Mucosa of stomach (tissue), 1 donor: ENCODE measurements at regions not wholly inside any gene's neighbourhood (a gene's known extent, or its start where the extent isn't known, plus 50 kb on each side); places are given as distances from the start of the nearest gene placed in this dataset.

Source experiments
- H3K27me3 ChIP-seq: one replicate; pipeline ENCODE4 v1.7.0; 2013; ENCODE audit warnings: mild to moderate bottlenecking, low read length; ENCODE audit not compliant: control insufficient read depth, insufficient read depth
- H3K36me3 ChIP-seq: one replicate; pipeline ENCODE4 v1.7.0; 2013; ENCODE audit warnings: low read length; ENCODE audit not compliant: control insufficient read depth, insufficient read depth
- H3K4me1 ChIP-seq: one replicate; pipeline ENCODE4 v1.7.0; 2013; ENCODE audit warnings: mild to moderate bottlenecking, low read length; ENCODE audit not compliant: control insufficient read depth, insufficient read depth
- H3K4me3 ChIP-seq: one replicate; pipeline ENCODE4 v1.7.0; 2013; ENCODE audit warnings: low read length
- H3K9ac ChIP-seq: one replicate; pipeline ENCODE4 v1.7.0; 2013; ENCODE audit warnings: mild to moderate bottlenecking, low read length, moderate library complexity
- H3K9me3 ChIP-seq: one replicate; pipeline ENCODE4 v1.7.0; 2013; ENCODE audit warnings: mild to moderate bottlenecking, low read length, moderate library complexity; ENCODE audit not compliant: control insufficient read depth
- donor health status: Pancreatic carcinoma.

- no peaks in the 10 kb centered on the region for H3K4me1 ChIP-seq
- no peaks in the 10 kb centered on the region for H3K9me3 ChIP-seq
- H3K9ac ChIP-seq = no peak overlapping the region
- no peaks in the 10 kb centered on the region for H3K36me3 ChIP-seq
- H3K4me3 ChIP-seq = no peak overlapping the region
- H3K27me3 ChIP-seq = peaks cover 43% of the 10 kb centered on the region
Measured at GRCh38 chr17:79137789-79138165, 63.2 kb downstream of the ENGASE start.

GRCh38 chr17:79137015-79137788 lies 62.6 kb downstream of the ENGASE start:
- H3K36me3 ChIP-seq = no peaks in the 10 kb centered on the region
- H3K4me1 ChIP-seq = no peaks in the 10 kb centered on the region
- H3K27me3 ChIP-seq = peaks cover 39% of the 10 kb centered on the region
- H3K9me3 ChIP-seq = no peaks in the 10 kb centered on the region
- no peak overlapping the region for H3K4me3 ChIP-seq
- no peak overlapping the region for H3K9ac ChIP-seq

DNA sequence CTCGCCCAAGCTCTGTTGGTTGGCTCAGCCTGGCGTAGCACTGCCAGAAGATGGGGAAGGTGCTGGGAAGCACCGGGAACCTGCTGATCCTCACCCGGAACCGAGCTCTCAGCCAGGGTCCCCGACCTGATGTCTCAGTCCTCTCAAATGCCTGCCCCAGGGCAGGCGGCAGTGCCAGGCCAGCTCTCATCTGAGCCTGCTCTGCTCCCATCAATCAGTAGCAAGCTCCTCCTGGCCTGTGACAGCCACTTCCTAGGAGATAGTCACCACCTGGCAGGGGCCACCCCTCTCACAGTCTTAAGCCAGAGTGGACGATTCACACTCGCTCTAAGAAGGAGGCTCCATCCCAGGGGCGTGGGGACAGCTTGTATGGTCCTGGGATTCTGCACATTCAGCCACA lies 62.0 kb downstream of the ENGASE start:
- no peaks in the 10 kb centered on the region for H3K4me1 ChIP-seq
- H3K36me3 ChIP-seq = no peaks in the 10 kb centered on the region
- H3K9ac ChIP-seq = no peak overlapping the region
- peaks cover 34% of the 10 kb centered on the region for H3K27me3 ChIP-seq
- H3K9me3 ChIP-seq = no peaks in the 10 kb centered on the region
- no peak overlapping the region for H3K4me3 ChIP-seq
